Bronchial epithelial cell (primary cell): ENCODE measurements at regions not wholly inside any gene's neighbourhood (a gene's known extent, or its start where the extent isn't known, plus 50 kb on each side); places are given as distances from the start of the nearest gene placed in this dataset.
"Not testable (repeated sequence)": the region's sequence is repeated elsewhere in the genome, so short reads cannot be mapped to it uniquely, and the experiment has no call there.

Source experiments
- DNase-seq: peaks from one replicate; pipeline ENCODE4 v3.0.0-alpha.2; 2010; ENCODE audit warnings: low read depth
- FAIRE-seq: peaks from 2 replicates; lab custom pipeline; 2011; peaks lifted over from hg19 to GRCh38; lab: Jason Lieb, UNC
- H3K27me3 ChIP-seq: 2 replicates; pipeline ENCODE4 v1.5.1; 2011; ENCODE audit warnings: low read length; ENCODE audit not compliant: control insufficient read depth, insufficient read depth
- H3K36me3 ChIP-seq: 2 replicates; pipeline ENCODE4 v1.5.1; 2011; ENCODE audit warnings: low read length; ENCODE audit not compliant: control insufficient read depth, insufficient read depth
- H3K4me3 ChIP-seq: 2 replicates; pipeline ENCODE4 v1.5.1; 2011; ENCODE audit warnings: mild to moderate bottlenecking, low read depth, low read length, control low read depth
- CTCF ChIP-seq: IDR thresholded peaks from 2 replicates; pipeline ENCODE4 v1.5.1; 2011; ENCODE audit warnings: mild to moderate bottlenecking, moderate library complexity, low read length, control low read depth, inconsistent platforms; ENCODE audit not compliant: insufficient read depth, severe bottlenecking

- no peak for TF ChIP-seq CTCF
- no peaks in the 10 kb centered on the region for H3K27me3 ChIP-seq
- FAIRE-seq (no peak), DNase-seq (no peak)
- no peak overlapping the region for H3K4me3 ChIP-seq
- no peaks in the 10 kb centered on the region for H3K36me3 ChIP-seq
These were observed 109.9 kb upstream of the ANKRD30A start for GRCh38 chr10:37015498-37015897.

GRCh38 chr10:37010741-37011140 lies 114.7 kb upstream of the ANKRD30A start:
- Histone ChIP-seq H3K4me3 (no peak overlapping the region), H3K27me3 (no peaks in the 10 kb centered on the region), H3K36me3 (no peaks in the 10 kb centered on the region)
- DNase-seq (no peak), FAIRE-seq (no peak)
- TF ChIP-seq CTCF: no peak

- H3K36me3 ChIP-seq, DNase-seq, H3K27me3 ChIP-seq, H3K4me3 ChIP-seq, FAIRE-seq: not testable (repeated sequence)
These were observed 117.1 kb upstream of the ANKRD30A start for GRCh38 chr10:37008276-37008675.

- no peak overlapping the region for H3K4me3 ChIP-seq
- DNase-seq (no peak), FAIRE-seq (no peak)
- H3K36me3 ChIP-seq: no peaks in the 10 kb centered on the region
- TF ChIP-seq CTCF: no peak
- no peaks in the 10 kb centered on the region for H3K27me3 ChIP-seq
These were observed 122.3 kb upstream of the ANKRD30A start for GRCh38 chr10:37003126-37003525.

GRCh38 chr10:36995806-36996205 lies 129.6 kb upstream of the ANKRD30A start:
- DNase-seq, H3K27me3 ChIP-seq, H3K36me3 ChIP-seq, FAIRE-seq, H3K4me3 ChIP-seq: not testable (repeated sequence)

- DNase-seq: no peak
- FAIRE-seq: no peak
- no peak for TF ChIP-seq CTCF
- Histone ChIP-seq H3K36me3 (no peaks in the 10 kb centered on the region), H3K4me3 (no peak overlapping the region), H3K27me3 (no peaks in the 10 kb centered on the region)
These were observed 130.5 kb upstream of the ANKRD30A start for GRCh38 chr10:36994886-36995285.

- DNase-seq: no peak
- TF ChIP-seq CTCF: no peak
- Histone ChIP-seq H3K4me3 (no peak overlapping the region), H3K36me3 (no peaks in the 10 kb centered on the region), H3K27me3 (no peaks in the 10 kb centered on the region)
- no peak for FAIRE-seq
These were observed 136.2 kb upstream of the ANKRD30A start for GRCh38 chr10:36989233-36989632.
